OCI-LY7 (cell line): ENCODE measurements at regions not wholly inside any gene's neighbourhood (a gene's known extent, or its start where the extent isn't known, plus 50 kb on each side); places are given as distances from the start of the nearest gene placed in this dataset.

Experiments used
- BruUV-seq: library from RNA; stranded (reverse); fragments of 400-500 nt; replicated peaks from 2 replicates; lab custom pipeline; 2021; lab: Mats Ljungman, UMichigan
- CTCF ChIA-PET: fragments of 300-600 bp; sonication (Branson Sonifier 250); formaldehyde crosslinking; loops from one replicate; lab custom pipeline; 2022; ENCODE audit warnings: antibody characterized with exemption; ENCODE audit not compliant: unreplicated experiment; lab: Charles Lee
- POLR2A ChIA-PET: fragments of 300-600 bp; sonication (Branson Sonifier 250); formaldehyde crosslinking; loops from one replicate; lab custom pipeline; 2022; ENCODE audit warnings: antibody characterized with exemption; lab: Charles Lee
- DNase-seq: peaks from one replicate; pipeline ENCODE4 v3.0.0-alpha.2; 2015; ENCODE audit warnings: low spot score
- H2AFZ ChIP-seq: fragments of 200-600 bp; sonication (generic), shearing (Covaris generic); 2 replicates; pipeline ENCODE4 v1.6.1; 2014; ENCODE audit warnings: mild to moderate bottlenecking, antibody characterized with exemption, low read length, moderate library complexity
- H3K27ac ChIP-seq: fragments of 200-600 bp; sonication (generic); 2 replicates; pipeline ENCODE4 v1.5.1; 2014; ENCODE audit warnings: mixed run types, low read depth, mild to moderate bottlenecking, moderate library complexity, low read length, inconsistent platforms; ENCODE audit not compliant: poor library complexity, severe bottlenecking
- H3K36me3 ChIP-seq: fragments of 200-600 bp; sonication (generic); 2 replicates; pipeline ENCODE4 v1.6.1; 2014; ENCODE audit warnings: mild to moderate bottlenecking, antibody characterized with exemption, low read length, moderate library complexity, mixed read lengths; ENCODE audit not compliant: insufficient read depth
- H3K4me1 ChIP-seq: fragments of 200-600 bp; sonication (generic); 2 replicates; pipeline ENCODE4 v1.5.1; 2014; ENCODE audit warnings: mild to moderate bottlenecking, low read length; ENCODE audit not compliant: insufficient read depth, poor library complexity, severe bottlenecking
- H3K4me2 ChIP-seq: fragments of 200-600 bp; sonication (generic); 2 replicates; pipeline ENCODE4 v1.6.1; 2014; ENCODE audit warnings: mild to moderate bottlenecking, low read length
- H3K4me3 ChIP-seq: fragments of 200-600 bp; sonication (generic); 2 replicates; pipeline ENCODE4 v1.5.1; 2014; ENCODE audit warnings: mild to moderate bottlenecking, low read depth, low read length; ENCODE audit not compliant: poor library complexity, severe bottlenecking
- H3K79me2 ChIP-seq: fragments of 200-600 bp; sonication (generic); 2 replicates; pipeline ENCODE4 v1.6.1; 2016; ENCODE audit warnings: low read depth, mild to moderate bottlenecking, low read length, moderate library complexity, mixed read lengths; ENCODE audit not compliant: insufficient read depth
- H3K9me2 ChIP-seq: fragments of 200-600 bp; sonication (generic); 2 replicates; pipeline ENCODE4 v1.6.1; 2016; ENCODE audit warnings: mild to moderate bottlenecking, low read length, mixed read lengths; ENCODE audit not compliant: insufficient read depth
- H3K9me3 ChIP-seq: fragments of 200-600 bp; sonication (generic); 2 replicates; pipeline ENCODE4 v1.6.1; 2014; ENCODE audit warnings: mild to moderate bottlenecking, mixed run types, low read length, mixed read lengths
- H4K20me1 ChIP-seq: fragments of 200-600 bp; sonication (generic); 2 replicates; pipeline ENCODE4 v1.6.1; 2014; ENCODE audit warnings: mild to moderate bottlenecking, antibody characterized with exemption, low read length, moderate library complexity, mixed read lengths; ENCODE audit not compliant: insufficient read depth
- EZH2phosphoT487 ChIP-seq: fragments of 200-600 bp; sonication (generic); IDR thresholded peaks from 2 replicates; pipeline ENCODE4 v1.6.1; 2018; ENCODE audit warnings: low read depth, borderline replicate concordance, mild to moderate bottlenecking, mixed run types, antibody characterized with exemption, low read length, moderate library complexity, mixed read lengths
- intact Hi-C: fragments of 100-400 bp; cut with micrococcal nuclease; formaldehyde crosslinking; loops from one replicate; pipeline ENCODE4 v1.10.0; 2022; ENCODE audit not compliant: unreplicated experiment
- TF ChIP-seq, protein P1 (sequence below): fragments of 200-600 bp; sonication (generic); conservative IDR thresholded peaks from 2 replicates; pipeline ENCODE4 v1.5.1; 2014; ENCODE audit warnings: mild to moderate bottlenecking, antibody characterized with exemption, low read length, moderate library complexity, mixed read lengths

DNA sequence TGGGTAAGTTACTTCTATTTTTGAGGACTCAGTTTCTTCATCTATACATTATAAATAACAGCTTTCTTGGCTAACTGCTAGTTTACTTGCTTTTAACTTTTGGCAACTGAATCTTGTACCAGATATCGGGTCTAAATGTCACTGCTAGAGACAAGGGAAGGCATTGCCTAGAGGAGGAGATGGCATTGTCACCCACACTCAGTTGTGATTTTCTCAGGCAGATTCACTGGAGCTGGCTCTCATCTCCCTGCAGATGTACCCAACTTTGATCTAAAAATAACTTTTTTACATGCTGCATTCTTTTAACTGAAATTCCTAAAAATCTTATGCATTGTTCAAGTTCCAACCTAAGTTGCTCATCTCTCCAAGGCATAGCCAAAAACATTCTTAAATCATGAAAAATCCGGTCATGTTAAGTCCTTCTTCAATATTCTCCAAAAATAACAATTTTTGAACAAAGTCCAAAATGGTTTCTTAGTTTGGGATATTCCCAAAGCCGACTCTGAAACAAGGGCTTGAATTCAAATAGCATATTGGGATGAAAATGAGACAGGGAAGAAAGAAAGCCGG is 469.0 kb upstream of the BOD1L1 start:
- H3K9me2 ChIP-seq = no peaks in the 10 kb centered on the region
- POLR2A ChIA-PET = no interaction called here
- H4K20me1 ChIP-seq = no peaks in the 10 kb centered on the region
- H3K27ac ChIP-seq = no peak overlapping the region
- H3K79me2 ChIP-seq = no peaks in the 10 kb centered on the region
- intact Hi-C loops = no loop called here
- H3K9me3 ChIP-seq = no peaks in the 10 kb centered on the region
- no peak overlapping the region for H3K4me2 ChIP-seq
- CTCF ChIA-PET = no interaction called here
- no peak for DNase-seq
- H3K4me3 ChIP-seq = no peak overlapping the region
- BruUV-seq = no TSS peak
- H3K36me3 ChIP-seq = no peaks in the 10 kb centered on the region
- H2AFZ ChIP-seq = no peak overlapping the region
- H3K4me1 ChIP-seq = no peaks in the 10 kb centered on the region
- no peak for TF ChIP-seq EZH2phosphoT487
- TF ChIP-seq, protein P1, sequence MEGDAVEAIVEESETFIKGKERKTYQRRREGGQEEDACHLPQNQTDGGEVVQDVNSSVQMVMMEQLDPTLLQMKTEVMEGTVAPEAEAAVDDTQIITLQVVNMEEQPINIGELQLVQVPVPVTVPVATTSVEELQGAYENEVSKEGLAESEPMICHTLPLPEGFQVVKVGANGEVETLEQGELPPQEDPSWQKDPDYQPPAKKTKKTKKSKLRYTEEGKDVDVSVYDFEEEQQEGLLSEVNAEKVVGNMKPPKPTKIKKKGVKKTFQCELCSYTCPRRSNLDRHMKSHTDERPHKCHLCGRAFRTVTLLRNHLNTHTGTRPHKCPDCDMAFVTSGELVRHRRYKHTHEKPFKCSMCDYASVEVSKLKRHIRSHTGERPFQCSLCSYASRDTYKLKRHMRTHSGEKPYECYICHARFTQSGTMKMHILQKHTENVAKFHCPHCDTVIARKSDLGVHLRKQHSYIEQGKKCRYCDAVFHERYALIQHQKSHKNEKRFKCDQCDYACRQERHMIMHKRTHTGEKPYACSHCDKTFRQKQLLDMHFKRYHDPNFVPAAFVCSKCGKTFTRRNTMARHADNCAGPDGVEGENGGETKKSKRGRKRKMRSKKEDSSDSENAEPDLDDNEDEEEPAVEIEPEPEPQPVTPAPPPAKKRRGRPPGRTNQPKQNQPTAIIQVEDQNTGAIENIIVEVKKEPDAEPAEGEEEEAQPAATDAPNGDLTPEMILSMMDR = no peak

DNA sequence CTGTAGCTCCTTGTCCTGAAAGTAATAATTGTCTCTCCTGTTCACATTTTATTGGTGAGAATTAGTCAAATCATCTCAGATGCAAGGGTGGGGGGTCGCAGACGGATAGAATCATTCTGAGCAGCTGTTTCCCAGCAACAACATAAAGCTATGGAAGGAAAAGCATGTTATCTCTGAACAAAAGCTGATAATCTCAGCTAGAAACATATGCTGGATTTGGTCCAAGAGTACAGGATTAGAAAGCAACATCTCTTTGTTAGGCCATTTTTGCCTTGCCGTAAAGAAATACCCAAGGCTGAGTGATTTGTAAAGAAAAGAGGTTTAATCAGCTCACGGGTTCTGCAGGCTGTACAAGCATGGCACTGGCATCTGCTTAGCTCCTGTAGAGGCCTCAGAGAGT is 472.8 kb upstream of the BOD1L1 start:
- H3K9me2 ChIP-seq = no peaks in the 10 kb centered on the region

DNA sequence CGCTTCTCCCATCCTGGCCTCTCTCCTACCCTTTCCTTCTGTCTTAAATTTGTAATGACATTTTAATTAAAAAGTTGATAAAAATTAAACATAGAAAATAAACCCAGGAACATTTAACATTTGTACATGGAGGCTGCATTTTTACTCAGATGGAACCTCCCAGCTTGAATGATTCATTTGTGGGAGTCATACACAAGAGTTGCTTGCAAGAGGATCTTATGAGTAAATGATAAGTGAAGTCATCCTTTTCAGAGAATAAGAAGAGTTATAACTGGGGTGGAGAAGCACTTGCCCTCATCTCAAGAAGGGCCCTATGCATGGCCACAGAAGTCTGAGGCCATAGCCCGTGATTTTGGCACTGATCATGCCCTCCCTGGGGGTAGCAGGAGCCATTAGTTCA is 482.9 kb upstream of the BOD1L1 start:
- H3K9me2 ChIP-seq = no peaks in the 10 kb centered on the region
- H4K20me1 ChIP-seq = no peaks in the 10 kb centered on the region
- no peak overlapping the region for H2AFZ ChIP-seq
- no TSS peak for BruUV-seq
- no peak overlapping the region for H3K27ac ChIP-seq
- intact Hi-C loops = no loop called here
- POLR2A ChIA-PET = interaction anchor here (0.5 kb wide), 1 partner anchor 361 kb away, joined by 4 read pairs; no protein-coding TSS in a partner anchor
- CTCF ChIA-PET = no interaction called here
- no peak overlapping the region for H3K4me3 ChIP-seq
- H3K36me3 ChIP-seq = no peaks in the 10 kb centered on the region
- TF ChIP-seq, protein P1 = no peak
- no peak for TF ChIP-seq EZH2phosphoT487
- no peaks in the 10 kb centered on the region for H3K4me1 ChIP-seq
- H3K4me2 ChIP-seq = no peak overlapping the region
- no peaks in the 10 kb centered on the region for H3K79me2 ChIP-seq
- no peak for DNase-seq
- no peaks in the 10 kb centered on the region for H3K9me3 ChIP-seq

More for the DNA sequence above, 472.8 kb upstream of the BOD1L1 start:
- intact Hi-C loops = no loop called here
- ChIA-PET POLR2A (interaction anchor here (1.0 kb wide), 1 partner anchor 8 kb away, joined by 3 read pairs; no protein-coding TSS in a partner anchor), CTCF (no interaction called here)
- BruUV-seq = no TSS peak
- Histone ChIP-seq H3K36me3 (no peaks in the 10 kb centered on the region), H3K79me2 (no peaks in the 10 kb centered on the region), H3K4me1 (no peaks in the 10 kb centered on the region), H4K20me1 (no peaks in the 10 kb centered on the region), H2AFZ (no peak overlapping the region), H3K9me3 (no peaks in the 10 kb centered on the region), H3K4me2 (no peak overlapping the region), H3K4me3 (no peak overlapping the region), H3K27ac (no peak overlapping the region)
- no peak for DNase-seq
- TF ChIP-seq, protein P1 = no peak
- no peak for TF ChIP-seq EZH2phosphoT487
